ENCODE measurements at regions not wholly inside any gene's neighbourhood (a gene's known extent, or its start where the extent isn't known, plus 50 kb on each side); places are given as distances from the start of the nearest gene placed in this dataset.

- no peak overlapping the region for H3K4me3 Mint-ChIP-seq
- peaks cover 16% of the 10 kb centered on the region for H3K27me3 Mint-ChIP-seq
- no peaks in the 10 kb centered on the region for H3K36me3 Mint-ChIP-seq (ENCODE audit: low read depth)
- H3K27ac Mint-ChIP-seq = no peak overlapping the region
- no peak for DNase-seq
- no peaks in the 10 kb centered on the region for H3K4me1 Mint-ChIP-seq (ENCODE audit: low read depth)
- no peaks in the 10 kb centered on the region for H3K9me3 Mint-ChIP-seq
Observed at GRCh38 chr2:220670511-220670910, 901.6 kb downstream of the EPHA4 start.

GRCh38 chr2:220673151-220673874 is 898.8 kb downstream of the EPHA4 start:
- Mint-ChIP-seq H3K9me3 (no peaks in the 10 kb centered on the region), H3K27me3 (peaks cover 13% of the 10 kb centered on the region), H3K36me3 (ENCODE audit: low read depth) (no peaks in the 10 kb centered on the region), H3K4me3 (no peak overlapping the region), H3K27ac (no peak overlapping the region), H3K4me1 (ENCODE audit: low read depth) (no peaks in the 10 kb centered on the region)
- no peak for DNase-seq

- Mint-ChIP-seq H3K27ac (no peak overlapping the region), H3K4me1 (ENCODE audit: low read depth) (no peaks in the 10 kb centered on the region), H3K36me3 (ENCODE audit: low read depth) (no peaks in the 10 kb centered on the region), H3K27me3 (peaks cover 13% of the 10 kb centered on the region), H3K4me3 (no peak overlapping the region), H3K9me3 (no peaks in the 10 kb centered on the region)
- no peak for DNase-seq
Observed at GRCh38 chr2:220674033-220674432, 898.1 kb downstream of the EPHA4 start.

GRCh38 chr2:220676695-220677094 is 895.4 kb downstream of the EPHA4 start:
- no peak overlapping the region for H3K27ac Mint-ChIP-seq
- H3K36me3 Mint-ChIP-seq (ENCODE audit: low read depth) = no peaks in the 10 kb centered on the region
- no peak overlapping the region for H3K4me3 Mint-ChIP-seq
- H3K4me1 Mint-ChIP-seq (ENCODE audit: low read depth) = no peaks in the 10 kb centered on the region
- H3K27me3 Mint-ChIP-seq = peaks cover 13% of the 10 kb centered on the region
- DNase-seq = no peak
- no peaks in the 10 kb centered on the region for H3K9me3 Mint-ChIP-seq

GRCh38 chr2:220678943-220679342 is 893.2 kb downstream of the EPHA4 start:
- H3K4me1 Mint-ChIP-seq (ENCODE audit: low read depth) = no peaks in the 10 kb centered on the region
- H3K4me3 Mint-ChIP-seq = no peak overlapping the region

GRCh38 chr2:220682616-220683015 is 889.5 kb downstream of the EPHA4 start:
- Mint-ChIP-seq H3K4me1 (ENCODE audit: low read depth) (peaks cover 1% of the 10 kb centered on the region), H3K27ac (no peak overlapping the region), H3K9me3 (no peaks in the 10 kb centered on the region), H3K4me3 (no peak overlapping the region), H3K36me3 (ENCODE audit: low read depth) (no peaks in the 10 kb centered on the region), H3K27me3 (peaks cover 29% of the 10 kb centered on the region)
- DNase-seq = no peak

More at GRCh38 chr2:220678943-220679342, 893.2 kb downstream of the EPHA4 start:
- DNase-seq = no peak
- Mint-ChIP-seq H3K27ac (no peak overlapping the region), H3K9me3 (no peaks in the 10 kb centered on the region), H3K36me3 (ENCODE audit: low read depth) (no peaks in the 10 kb centered on the region), H3K27me3 (peaks cover 10% of the 10 kb centered on the region)

GRCh38 chr2:220684099-220684498 is 888.0 kb downstream of the EPHA4 start:
- DNase-seq = no peak
- Mint-ChIP-seq H3K4me1 (ENCODE audit: low read depth) (peaks cover 1% of the 10 kb centered on the region), H3K9me3 (no peaks in the 10 kb centered on the region), H3K36me3 (ENCODE audit: low read depth) (no peaks in the 10 kb centered on the region), H3K4me3 (no peak overlapping the region), H3K27me3 (peaks cover 29% of the 10 kb centered on the region), H3K27ac (no peak overlapping the region)

GRCh38 chr2:220687231-220687843 is 884.8 kb downstream of the EPHA4 start:
- Mint-ChIP-seq H3K9me3 (no peaks in the 10 kb centered on the region), H3K27ac (no peak overlapping the region), H3K4me3 (no peak overlapping the region), H3K27me3 (peaks cover 23% of the 10 kb centered on the region), H3K4me1 (ENCODE audit: low read depth) (peaks cover 1% of the 10 kb centered on the region), H3K36me3 (ENCODE audit: low read depth) (no peaks in the 10 kb centered on the region)
- DNase-seq = peak; percentile 64

GRCh38 chr2:220695397-220696279 is 876.5 kb downstream of the EPHA4 start:
- no peak overlapping the region for H3K4me3 Mint-ChIP-seq
- no peaks in the 10 kb centered on the region for H3K4me1 Mint-ChIP-seq (ENCODE audit: low read depth)
- no peaks in the 10 kb centered on the region for H3K36me3 Mint-ChIP-seq (ENCODE audit: low read depth)
- H3K27ac Mint-ChIP-seq = no peak overlapping the region
- no peak for DNase-seq
- peaks cover 9% of the 10 kb centered on the region for H3K27me3 Mint-ChIP-seq
- peaks cover under 1% of the 10 kb centered on the region for H3K9me3 Mint-ChIP-seq

GRCh38 chr2:220696280-220696669 is 875.8 kb downstream of the EPHA4 start:
- H3K27ac Mint-ChIP-seq = no peak overlapping the region
- H3K4me3 Mint-ChIP-seq = no peak overlapping the region
- H3K27me3 Mint-ChIP-seq = peaks cover 9% of the 10 kb centered on the region
- no peaks in the 10 kb centered on the region for H3K4me1 Mint-ChIP-seq (ENCODE audit: low read depth)
- DNase-seq = no peak
- peaks cover 7% of the 10 kb centered on the region for H3K9me3 Mint-ChIP-seq
- H3K36me3 Mint-ChIP-seq (ENCODE audit: low read depth) = no peaks in the 10 kb centered on the region

GRCh38 chr2:220697011-220697410 is 875.1 kb downstream of the EPHA4 start:
- H3K27ac Mint-ChIP-seq = no peak overlapping the region
- no peaks in the 10 kb centered on the region for H3K4me1 Mint-ChIP-seq (ENCODE audit: low read depth)
- H3K4me3 Mint-ChIP-seq = no peak overlapping the region
- no peaks in the 10 kb centered on the region for H3K36me3 Mint-ChIP-seq (ENCODE audit: low read depth)
- DNase-seq = no peak
- peaks cover 9% of the 10 kb centered on the region for H3K9me3 Mint-ChIP-seq
- peaks cover 9% of the 10 kb centered on the region for H3K27me3 Mint-ChIP-seq

- H3K27me3 Mint-ChIP-seq = peaks cover 6% of the 10 kb centered on the region
- H3K36me3 Mint-ChIP-seq (ENCODE audit: low read depth) = no peaks in the 10 kb centered on the region
Observed at GRCh38 chr2:220701115-220701514, 871.0 kb downstream of the EPHA4 start.

GRCh38 chr2:220703279-220703678 is 868.8 kb downstream of the EPHA4 start:
- H3K36me3 Mint-ChIP-seq (ENCODE audit: low read depth) = no peaks in the 10 kb centered on the region
- H3K4me3 Mint-ChIP-seq = no peak overlapping the region
- no peak overlapping the region for H3K27ac Mint-ChIP-seq
- DNase-seq = no peak
- peaks cover 9% of the 10 kb centered on the region for H3K9me3 Mint-ChIP-seq
- peaks cover 3% of the 10 kb centered on the region for H3K27me3 Mint-ChIP-seq
- H3K4me1 Mint-ChIP-seq (ENCODE audit: low read depth) = no peaks in the 10 kb centered on the region

More at GRCh38 chr2:220701115-220701514, 871.0 kb downstream of the EPHA4 start:
- DNase-seq = no peak
- Mint-ChIP-seq H3K27ac (no peak overlapping the region), H3K4me1 (ENCODE audit: low read depth) (no peaks in the 10 kb centered on the region), H3K4me3 (no peak overlapping the region), H3K9me3 (peaks cover 9% of the 10 kb centered on the region)

GRCh38 chr2:220704081-220704480 is 868.0 kb downstream of the EPHA4 start:
- H3K27ac Mint-ChIP-seq = no peak overlapping the region
- peaks cover 3% of the 10 kb centered on the region for H3K27me3 Mint-ChIP-seq
- H3K4me1 Mint-ChIP-seq (ENCODE audit: low read depth) = no peaks in the 10 kb centered on the region
- DNase-seq = no peak
- peaks cover 9% of the 10 kb centered on the region for H3K9me3 Mint-ChIP-seq
- H3K36me3 Mint-ChIP-seq (ENCODE audit: low read depth) = no peaks in the 10 kb centered on the region
- H3K4me3 Mint-ChIP-seq = no peak overlapping the region

- Mint-ChIP-seq H3K9me3 (peaks cover 9% of the 10 kb centered on the region), H3K4me1 (ENCODE audit: low read depth) (no peaks in the 10 kb centered on the region), H3K4me3 (no peak overlapping the region), H3K27me3 (peaks cover 3% of the 10 kb centered on the region), H3K36me3 (ENCODE audit: low read depth) (no peaks in the 10 kb centered on the region), H3K27ac (no peak overlapping the region)
- DNase-seq = no peak
Observed at GRCh38 chr2:220704810-220705209, 867.3 kb downstream of the EPHA4 start.

All from activated T-cell treated with anti-CD3 and anti-CD28 coated beads, Interleukin-2, amount 50 U/mL, for 24 hours (primary cell).